WTC11 (cell line): ENCODE measurements at regions not wholly inside any gene's neighbourhood (a gene's known extent, or its start where the extent isn't known, plus 50 kb on each side); places are given as distances from the start of the nearest gene placed in this dataset.

Experiments
- ATF1 ChIP-seq: sonication (generic); formaldehyde crosslinking; IDR thresholded peaks from 2 replicates; pipeline ENCODE4 v1.8.1; 2023; ENCODE audit warnings: mild to moderate bottlenecking, moderate library complexity, missing genetic modification reagents
- CDX4 ChIP-seq: fragments of 250-450 bp; sonication (Bioruptor Pico); IDR thresholded peaks from 2 replicates; pipeline ENCODE4 v1.9.0; 2021; ENCODE audit warnings: moderate library complexity, mild to moderate bottlenecking, inconsistent platforms, borderline replicate concordance
- CREB1 ChIP-seq: sonication (generic); formaldehyde crosslinking; IDR thresholded peaks from 2 replicates; pipeline ENCODE4 v1.8.0; 2023; ENCODE audit warnings: mild to moderate bottlenecking, missing genetic modification reagents
- FOXP4 ChIP-seq: sonication (generic); formaldehyde crosslinking; IDR thresholded peaks from 2 replicates; pipeline ENCODE4 v1.8.0; 2022; ENCODE audit warnings: mild to moderate bottlenecking, missing genetic modification reagents
- NR2C2 ChIP-seq: sonication (generic); formaldehyde crosslinking; IDR thresholded peaks from 2 replicates; pipeline ENCODE4 v1.8.0; 2022; ENCODE audit warnings: mild to moderate bottlenecking, missing genetic modification reagents
- PRDM15 ChIP-seq: sonication (generic); formaldehyde crosslinking; IDR thresholded peaks from 2 replicates; pipeline ENCODE4 v1.8.0; 2022; ENCODE audit warnings: missing genetic modification reagents
- TF ChIP-seq, protein P1 (sequence below): fragments of 200-600 bp; IDR thresholded peaks from 2 replicates; pipeline ENCODE4 v1.8.0; 2022; ENCODE audit warnings: antibody characterized with exemption

- TF ChIP-seq PRDM15 (CRISPR knock-in tag) (no peak), CDX4 (CRISPR knock-in tag) (no peak), CREB1 (CRISPR knock-in tag) (no peak), ATF1 (CRISPR knock-in tag) (no peak), FOXP4 (CRISPR knock-in tag) (no peak), NR2C2 (CRISPR knock-in tag) (no peak)
- TF ChIP-seq, protein P1, sequence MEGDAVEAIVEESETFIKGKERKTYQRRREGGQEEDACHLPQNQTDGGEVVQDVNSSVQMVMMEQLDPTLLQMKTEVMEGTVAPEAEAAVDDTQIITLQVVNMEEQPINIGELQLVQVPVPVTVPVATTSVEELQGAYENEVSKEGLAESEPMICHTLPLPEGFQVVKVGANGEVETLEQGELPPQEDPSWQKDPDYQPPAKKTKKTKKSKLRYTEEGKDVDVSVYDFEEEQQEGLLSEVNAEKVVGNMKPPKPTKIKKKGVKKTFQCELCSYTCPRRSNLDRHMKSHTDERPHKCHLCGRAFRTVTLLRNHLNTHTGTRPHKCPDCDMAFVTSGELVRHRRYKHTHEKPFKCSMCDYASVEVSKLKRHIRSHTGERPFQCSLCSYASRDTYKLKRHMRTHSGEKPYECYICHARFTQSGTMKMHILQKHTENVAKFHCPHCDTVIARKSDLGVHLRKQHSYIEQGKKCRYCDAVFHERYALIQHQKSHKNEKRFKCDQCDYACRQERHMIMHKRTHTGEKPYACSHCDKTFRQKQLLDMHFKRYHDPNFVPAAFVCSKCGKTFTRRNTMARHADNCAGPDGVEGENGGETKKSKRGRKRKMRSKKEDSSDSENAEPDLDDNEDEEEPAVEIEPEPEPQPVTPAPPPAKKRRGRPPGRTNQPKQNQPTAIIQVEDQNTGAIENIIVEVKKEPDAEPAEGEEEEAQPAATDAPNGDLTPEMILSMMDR = no peak
Measured at GRCh38 chr4:58543465-58543864, 1433.3 kb upstream of the IGFBP7 start.
